NCI-H1092 treated with DMSO at 0.1 percent for 48 hours (cell line): ENCODE measurements at regions not wholly inside any gene's neighbourhood (a gene's known extent, or its start where the extent isn't known, plus 50 kb on each side); places are given as distances from the start of the nearest gene placed in this dataset.
"Not testable (repeated sequence)": the region's sequence is repeated elsewhere in the genome, so short reads cannot be mapped to it uniquely, and the experiment has no call there.

ENCODE experiments used
- DNase-seq: peaks from one replicate; lab custom pipeline; 2025; lab: John Stamatoyannopoulos, UW

GRCh38 chr13:37997641-37998040 is 128.1 kb upstream of the TRPC4 start:
- DNase-seq, result no peak

GRCh38 chr13:37995092-37995491 is 125.5 kb upstream of the TRPC4 start:
- DNase-seq, result peak; percentile 41

- no peak for DNase-seq
Measured at GRCh38 chr13:37986811-37987210, 117.2 kb upstream of the TRPC4 start.

- no peak for DNase-seq
Measured at GRCh38 chr13:37985281-37985680, 115.7 kb upstream of the TRPC4 start.

- DNase-seq, result no peak
Measured at GRCh38 chr13:37984357-37984756, 114.8 kb upstream of the TRPC4 start.

- DNase-seq, result no peak
Measured at GRCh38 chr13:37981932-37982331, 112.4 kb upstream of the TRPC4 start.

- DNase-seq, result no peak
Measured at GRCh38 chr13:37978680-37979079, 109.1 kb upstream of the TRPC4 start.

GRCh38 chr13:37968555-37968954 is 99.0 kb upstream of the TRPC4 start:
- no peak for DNase-seq

- no peak for DNase-seq
Measured at GRCh38 chr13:37966266-37966665, 96.7 kb upstream of the TRPC4 start.

GRCh38 chr13:37960427-37960826 is 90.9 kb upstream of the TRPC4 start:
- DNase-seq, result no peak

GRCh38 chr13:37959284-37959683 is 89.7 kb upstream of the TRPC4 start:
- DNase-seq, result no peak

- DNase-seq, result no peak
Measured at GRCh38 chr13:37956536-37956935, 87.0 kb upstream of the TRPC4 start.

GRCh38 chr13:37954597-37954996 is 85.0 kb upstream of the TRPC4 start:
- not testable (repeated sequence) for DNase-seq

- no peak for DNase-seq
Measured at GRCh38 chr13:37954191-37954590, 84.6 kb upstream of the TRPC4 start.

GRCh38 chr13:37953696-37954095 is 84.1 kb upstream of the TRPC4 start:
- no peak for DNase-seq

- no peak for DNase-seq
Measured at GRCh38 chr13:37950016-37950415, 80.4 kb upstream of the TRPC4 start.

- no peak for DNase-seq
Measured at GRCh38 chr13:37947419-37948140, 78.0 kb upstream of the TRPC4 start.

- DNase-seq, result no peak
Measured at GRCh38 chr13:37945651-37946575, 76.3 kb upstream of the TRPC4 start.

- no peak for DNase-seq
Measured at GRCh38 chr13:37944869-37945442, 75.4 kb upstream of the TRPC4 start.

- no peak for DNase-seq
Measured at GRCh38 chr13:37944081-37944868, 74.7 kb upstream of the TRPC4 start.

GRCh38 chr13:37942929-37943328 is 73.4 kb upstream of the TRPC4 start:
- DNase-seq, result no peak
